Activated CD8-positive, alpha-beta T cell treated with anti-CD3 and anti-CD28 coated beads for 36 hours (primary cell): ENCODE measurements at regions not wholly inside any gene's neighbourhood (a gene's known extent, or its start where the extent isn't known, plus 50 kb on each side); places are given as distances from the start of the nearest gene placed in this dataset.

ENCODE experiments used
- ATAC-seq: fragments of 200-7000 bp; cut with Tn5 transposase; one replicate; pipeline ENCODE4 v1.10.0; 2021; ENCODE audit warnings: mild to moderate bottlenecking, moderate library complexity
- CTCF ChIA-PET: fragments of 350-600 bp; sonication (Branson Sonifier 250); formaldehyde crosslinking; loops from one replicate; lab custom pipeline; 2021; ENCODE audit warnings: antibody characterized with exemption; lab: Charles Lee
- POLR2A ChIA-PET: fragments of 350-600 bp; sonication (Branson Sonifier 250); formaldehyde crosslinking; loops from one replicate; lab custom pipeline; 2021; ENCODE audit warnings: antibody characterized with exemption; lab: Charles Lee
- DNase-seq: peaks from one replicate; pipeline ENCODE4 v3.0.0-alpha.2; 2020
- H3K27ac Mint-ChIP-seq: one replicate; pipeline ENCODE4 v1.8.0; 2021; ENCODE audit warnings: mild to moderate bottlenecking, mixed read lengths
- H3K27me3 Mint-ChIP-seq: one replicate; pipeline ENCODE4 v1.8.0; 2021; ENCODE audit warnings: mixed read lengths
- H3K36me3 Mint-ChIP-seq: one replicate; pipeline ENCODE4 v1.8.0; 2021; ENCODE audit warnings: low read depth, mixed read lengths
- H3K4me1 Mint-ChIP-seq: one replicate; pipeline ENCODE4 v1.8.0; 2021; ENCODE audit warnings: low read depth, mixed read lengths
- H3K4me3 Mint-ChIP-seq: one replicate; pipeline ENCODE4 v1.8.0; 2021; ENCODE audit warnings: mild to moderate bottlenecking, moderate library complexity, mixed read lengths
- H3K9me3 Mint-ChIP-seq: one replicate; pipeline ENCODE4 v1.8.0; 2021; ENCODE audit warnings: mixed read lengths
- CTCF ChIP-seq: fragments of 200-600 bp; IDR thresholded peaks from one replicate; pipeline ENCODE4 v1.8.0; 2022; ENCODE audit warnings: antibody characterized with exemption, mild to moderate bottlenecking
- intact Hi-C: fragments of 100-400 bp; cut with micrococcal nuclease; formaldehyde crosslinking; loops from one replicate; pipeline ENCODE4 v1.10.0; 2022

DNA sequence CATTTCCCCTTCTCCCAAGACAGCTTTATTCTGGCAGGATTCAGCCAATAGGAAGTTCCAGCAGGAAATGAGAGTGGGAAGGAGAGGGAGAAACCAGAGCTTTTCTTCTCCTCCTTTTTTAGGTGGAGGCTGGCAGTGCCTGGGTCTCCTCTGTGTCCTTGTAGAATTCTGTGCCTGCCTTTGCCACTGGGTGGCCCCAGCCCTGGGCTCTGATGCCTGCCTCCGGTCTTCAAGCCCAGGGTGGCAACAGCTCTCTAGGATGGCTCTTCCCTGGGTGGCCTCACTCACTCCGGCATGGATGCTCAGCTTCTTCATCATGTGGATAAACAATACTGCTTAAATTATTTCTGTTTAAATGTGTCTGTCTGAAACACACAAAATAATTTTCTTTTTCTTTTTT, 694.8 kb downstream of the SEMA5A start:
- DNase-seq (no peak), ATAC-seq (no peak)
- no peak for TF ChIP-seq CTCF
- CTCF ChIA-PET: no interaction called here
- H3K9me3 Mint-ChIP-seq: peaks cover under 1% of the 10 kb centered on the region
- no peaks in the 10 kb centered on the region for H3K4me1 Mint-ChIP-seq
- no peak overlapping the region for H3K27ac Mint-ChIP-seq
- POLR2A ChIA-PET: no interaction called here
- H3K4me3 Mint-ChIP-seq: no peak overlapping the region
- intact Hi-C loops: no loop called here
- no peaks in the 10 kb centered on the region for H3K27me3 Mint-ChIP-seq
- H3K36me3 Mint-ChIP-seq: no peaks in the 10 kb centered on the region

DNA sequence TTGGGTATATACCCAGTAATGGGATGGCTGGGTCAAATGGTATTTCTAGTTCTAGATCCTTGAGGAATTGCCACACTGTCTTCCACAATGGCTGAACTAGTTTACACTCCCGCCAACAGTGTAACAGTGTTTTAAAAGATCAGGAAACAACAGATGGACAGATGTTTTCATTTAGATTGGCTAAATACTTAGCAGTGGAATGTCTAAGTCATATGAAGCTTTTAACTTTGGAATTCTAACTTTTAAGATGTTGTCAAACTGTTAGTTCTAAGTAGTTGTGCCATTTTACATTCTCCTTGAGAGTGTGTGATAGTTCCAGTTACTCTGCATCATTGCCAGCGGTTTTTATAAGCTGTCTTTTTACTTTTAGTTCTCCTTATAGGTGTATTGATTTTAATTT, 688.8 kb downstream of the SEMA5A start:
- POLR2A ChIA-PET: no interaction called here
- intact Hi-C loops: no loop called here
- H3K27me3 Mint-ChIP-seq: no peaks in the 10 kb centered on the region

GRCh38 chr5:8861764-8862163, 684.1 kb downstream of the SEMA5A start:
- TF ChIP-seq CTCF: no peak
- ATAC-seq (no peak), DNase-seq (no peak)
- Mint-ChIP-seq H3K27ac (no peak overlapping the region), H3K36me3 (no peaks in the 10 kb centered on the region), H3K9me3 (no peaks in the 10 kb centered on the region), H3K4me1 (no peaks in the 10 kb centered on the region), H3K27me3 (no peaks in the 10 kb centered on the region), H3K4me3 (no peak overlapping the region)
- intact Hi-C loops: no loop called here
- ChIA-PET POLR2A (no interaction called here), CTCF (no interaction called here)

More for the DNA sequence above, 688.8 kb downstream of the SEMA5A start:
- Mint-ChIP-seq H3K27ac (no peak overlapping the region), H3K4me3 (no peak overlapping the region), H3K9me3 (peaks cover 1% of the 10 kb centered on the region), H3K36me3 (no peaks in the 10 kb centered on the region), H3K4me1 (no peaks in the 10 kb centered on the region)
- no peak for DNase-seq
- TF ChIP-seq CTCF: no peak
- no peak for ATAC-seq
- CTCF ChIA-PET: no interaction called here

DNA sequence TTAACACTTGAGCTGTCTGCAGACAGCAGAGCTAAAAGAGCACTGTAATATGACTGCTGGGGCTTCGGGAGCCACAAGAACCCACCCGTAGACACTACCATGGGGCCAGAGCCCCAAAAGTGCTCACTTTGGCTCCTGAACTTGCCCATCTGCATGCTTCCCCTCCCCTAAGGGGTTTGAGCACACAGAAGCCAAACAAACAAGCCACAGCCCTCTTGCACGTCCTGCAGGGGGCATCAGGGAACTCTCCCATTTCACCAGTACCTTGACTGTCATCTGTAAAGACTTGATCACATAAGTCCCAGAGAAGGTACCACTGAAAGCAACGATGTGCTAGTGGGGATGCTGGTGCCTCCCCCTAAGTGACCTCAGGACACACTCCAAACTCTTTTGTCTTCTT, 681.8 kb downstream of the SEMA5A start:
- no peaks in the 10 kb centered on the region for H3K4me1 Mint-ChIP-seq
- H3K27me3 Mint-ChIP-seq: no peaks in the 10 kb centered on the region

DNA sequence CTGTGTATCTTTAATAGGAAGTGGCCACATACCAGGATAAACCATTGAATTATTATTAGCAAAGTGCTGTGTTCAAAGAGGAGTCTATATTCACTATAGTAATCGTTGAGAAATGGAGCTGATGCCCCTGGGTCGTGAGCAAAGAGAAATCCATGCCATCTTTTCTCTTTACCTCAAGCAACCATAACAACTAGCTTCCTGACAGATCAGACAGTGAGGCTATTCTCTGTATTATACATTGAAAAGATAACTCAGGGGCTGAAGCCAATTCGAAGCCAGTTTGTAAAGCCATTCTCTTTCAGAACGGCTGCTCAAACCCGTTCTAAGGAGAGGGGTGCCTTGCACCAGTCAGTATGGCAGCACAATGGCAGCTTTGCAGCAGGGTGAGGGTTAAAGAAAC, 680.6 kb downstream of the SEMA5A start:
- Mint-ChIP-seq H3K4me3 (no peak overlapping the region), H3K27ac (no peak overlapping the region), H3K9me3 (peaks cover 3% of the 10 kb centered on the region), H3K27me3 (no peaks in the 10 kb centered on the region), H3K4me1 (no peaks in the 10 kb centered on the region), H3K36me3 (no peaks in the 10 kb centered on the region)
- DNase-seq (no peak), ATAC-seq (no peak)
- TF ChIP-seq CTCF: no peak
- intact Hi-C loops: no loop called here
- POLR2A ChIA-PET: interaction anchor here (0.6 kb wide), 1 partner anchor 147 kb away, joined by 3 read pairs; no protein-coding TSS in a partner anchor
- CTCF ChIA-PET: no interaction called here

More for the DNA sequence above, 681.8 kb downstream of the SEMA5A start:
- intact Hi-C loops: no loop called here
- POLR2A ChIA-PET: no interaction called here
- TF ChIP-seq CTCF: no peak
- ATAC-seq (no peak), DNase-seq (peak; percentile 2)
- Mint-ChIP-seq H3K4me3 (no peak overlapping the region), H3K9me3 (peaks cover 3% of the 10 kb centered on the region), H3K36me3 (no peaks in the 10 kb centered on the region), H3K27ac (no peak overlapping the region)
- CTCF ChIA-PET: no interaction called here
